NCI-H1092 (cell line): ENCODE measurements at regions not wholly inside any gene's neighbourhood (a gene's known extent, or its start where the extent isn't known, plus 50 kb on each side); places are given as distances from the start of the nearest gene placed in this dataset.

Experiments used
- DNase-seq: peaks from one replicate; lab custom pipeline; 2025; lab: John Stamatoyannopoulos, UW

- no peak for DNase-seq
Observed at GRCh38 chr21:16911166-16911607, 601.7 kb upstream of the CXADR start.

DNA sequence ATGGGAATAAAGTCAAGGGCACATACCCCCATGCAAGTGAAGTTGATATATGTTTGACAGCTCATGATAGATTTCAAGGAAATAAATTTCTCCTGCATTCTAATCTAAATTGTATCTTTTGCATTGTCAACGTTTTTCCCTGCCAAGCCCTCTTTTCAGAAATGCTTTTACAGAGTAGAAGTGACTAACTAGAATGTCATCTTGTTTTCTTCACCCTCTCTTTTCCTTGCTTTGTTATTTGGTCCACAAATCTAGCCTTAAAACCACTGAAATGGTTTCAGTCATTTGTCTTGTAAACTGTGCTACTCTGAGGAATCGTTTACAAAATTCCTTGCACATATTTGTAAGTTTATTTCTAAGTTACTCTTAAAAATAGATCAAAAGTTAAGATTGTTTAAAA lies 600.8 kb upstream of the CXADR start:
- DNase-seq: no peak

DNA sequence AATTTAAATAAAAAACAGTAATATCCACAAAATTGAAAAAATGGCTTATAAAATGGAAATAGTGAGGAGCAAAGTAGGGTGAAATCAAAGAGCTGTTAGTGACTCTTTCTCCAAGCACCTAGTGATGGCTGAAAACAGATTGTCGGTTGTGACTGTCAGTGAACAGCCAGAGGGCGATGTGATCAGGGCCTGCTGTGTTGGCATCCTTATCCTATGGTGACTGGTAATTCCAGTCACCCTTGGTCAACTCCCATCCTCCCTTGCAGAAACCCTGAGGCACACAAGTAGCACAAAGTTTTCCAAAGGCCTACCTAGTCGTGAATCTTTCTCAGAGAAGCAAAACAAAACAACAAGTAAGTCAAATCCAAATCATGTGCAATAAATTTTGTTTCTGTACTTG lies 599.8 kb upstream of the CXADR start:
- no peak for DNase-seq

- no peak for DNase-seq
Observed at GRCh38 chr21:16928439-16928838, 584.4 kb upstream of the CXADR start.

GRCh38 chr21:16932314-16932713 lies 580.5 kb upstream of the CXADR start:
- DNase-seq: no peak

GRCh38 chr21:16942703-16943102 lies 570.1 kb upstream of the CXADR start:
- DNase-seq: no peak

DNA sequence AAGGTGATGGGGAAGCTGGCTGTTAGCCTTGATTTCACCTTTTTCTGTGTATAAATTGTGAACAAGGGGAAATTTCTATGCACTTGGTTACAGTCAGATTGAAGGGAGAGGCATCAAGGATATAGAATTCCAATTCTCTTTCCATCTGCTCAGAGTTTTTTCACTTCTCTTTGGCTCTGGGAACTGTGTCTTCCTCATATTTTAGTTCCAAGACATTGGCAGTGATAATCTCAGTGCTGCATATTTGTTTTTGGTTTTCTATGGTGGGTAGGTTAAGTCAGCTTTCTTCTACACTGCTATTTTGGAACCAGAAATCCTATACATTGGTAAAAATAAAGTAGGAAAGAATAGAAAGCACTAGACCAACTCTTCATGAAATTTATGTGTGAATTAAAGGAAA lies 569.6 kb upstream of the CXADR start:
- DNase-seq: no peak

DNA sequence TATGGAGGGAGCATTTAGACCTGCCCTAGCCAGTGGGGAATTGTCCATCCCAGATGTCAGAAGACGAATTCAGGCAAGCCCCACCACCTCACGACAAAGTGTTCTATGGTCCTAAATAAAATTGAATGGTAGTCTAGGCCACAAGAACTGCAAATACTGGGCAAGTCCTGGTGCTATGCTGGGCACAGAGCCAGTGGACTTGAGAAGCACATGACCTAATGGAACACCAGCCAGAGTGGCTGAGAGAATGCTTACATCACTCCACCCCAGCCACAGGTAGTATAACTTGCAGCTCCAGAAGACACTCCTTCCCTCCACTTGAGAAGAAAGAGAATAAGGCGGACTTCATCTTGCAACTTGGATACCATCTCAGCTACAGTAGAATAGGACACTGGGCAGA lies 567.3 kb upstream of the CXADR start:
- no peak for DNase-seq

DNA sequence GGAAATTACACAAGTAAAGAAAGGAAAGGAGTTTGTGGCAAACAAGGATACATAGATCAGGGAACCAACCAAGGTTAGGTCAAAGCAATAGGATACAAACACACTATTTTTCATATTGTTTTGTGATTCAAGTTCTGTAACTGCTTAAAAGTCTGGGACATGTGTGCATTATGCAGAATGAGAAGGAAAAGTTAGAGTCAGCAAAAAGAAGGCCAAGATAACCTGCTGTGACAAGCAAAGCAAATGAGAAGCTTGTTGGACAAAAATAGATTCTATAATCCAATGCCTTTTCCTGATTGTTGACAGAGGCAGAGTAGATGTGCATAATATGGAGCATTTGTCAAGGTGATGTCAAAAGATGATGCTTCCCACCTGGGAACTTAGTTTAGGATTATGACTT lies 556.0 kb upstream of the CXADR start:
- no peak for DNase-seq

GRCh38 chr21:16965424-16965823 lies 547.4 kb upstream of the CXADR start:
- DNase-seq: no peak

- DNase-seq: no peak
Observed at GRCh38 chr21:16968436-16968835, 544.4 kb upstream of the CXADR start.

DNA sequence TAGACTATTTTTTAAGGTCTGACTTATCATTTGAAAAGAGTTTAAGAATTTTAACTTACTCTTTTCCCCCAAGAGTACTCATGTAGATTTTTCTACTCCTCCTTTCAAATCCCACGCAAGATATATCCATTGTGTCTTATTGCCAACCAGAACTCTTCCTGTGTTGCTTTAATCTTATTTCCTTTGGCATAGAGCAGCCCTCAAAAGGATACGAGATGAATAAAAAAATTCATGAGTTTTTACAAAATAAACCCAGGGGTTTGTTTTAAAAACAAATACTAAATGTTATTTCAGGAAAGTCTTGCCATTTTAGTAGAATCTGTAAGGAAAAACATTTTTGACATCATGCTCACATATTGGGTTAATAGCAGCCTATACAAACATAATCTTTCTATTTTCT lies 543.2 kb upstream of the CXADR start:
- no peak for DNase-seq

- no peak for DNase-seq
Observed at GRCh38 chr21:16974060-16974459, 538.8 kb upstream of the CXADR start.

GRCh38 chr21:16976193-16976592 lies 536.6 kb upstream of the CXADR start:
- DNase-seq: no peak

DNA sequence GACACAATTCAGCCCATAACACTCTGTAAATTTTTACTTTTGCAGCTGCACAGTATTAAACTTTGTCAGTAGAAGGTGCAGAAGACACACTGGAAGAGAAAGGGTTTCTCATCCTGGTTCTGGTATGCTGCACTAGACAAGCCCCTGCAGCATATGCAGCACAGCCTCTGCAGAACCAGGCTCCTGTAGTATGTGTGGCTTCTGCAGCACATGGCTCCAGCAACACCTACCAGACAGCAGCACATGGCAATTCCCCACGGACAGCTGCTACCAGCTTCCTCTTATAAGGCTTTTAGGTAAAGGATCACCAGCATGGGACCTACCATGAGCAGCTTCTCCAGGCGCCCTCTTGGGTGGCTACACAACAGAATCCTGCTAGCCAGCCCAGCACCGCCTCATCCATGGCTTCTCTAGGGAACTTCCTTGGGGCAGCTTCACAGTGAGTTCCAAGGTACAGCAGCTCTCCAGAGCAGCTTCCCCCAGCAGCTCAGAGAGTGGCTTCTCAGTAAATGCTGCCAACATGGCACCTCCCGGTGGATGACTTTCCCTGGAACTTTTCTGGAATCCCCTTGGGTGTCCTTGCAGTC lies 534.4 kb upstream of the CXADR start:
- no peak for DNase-seq

DNA sequence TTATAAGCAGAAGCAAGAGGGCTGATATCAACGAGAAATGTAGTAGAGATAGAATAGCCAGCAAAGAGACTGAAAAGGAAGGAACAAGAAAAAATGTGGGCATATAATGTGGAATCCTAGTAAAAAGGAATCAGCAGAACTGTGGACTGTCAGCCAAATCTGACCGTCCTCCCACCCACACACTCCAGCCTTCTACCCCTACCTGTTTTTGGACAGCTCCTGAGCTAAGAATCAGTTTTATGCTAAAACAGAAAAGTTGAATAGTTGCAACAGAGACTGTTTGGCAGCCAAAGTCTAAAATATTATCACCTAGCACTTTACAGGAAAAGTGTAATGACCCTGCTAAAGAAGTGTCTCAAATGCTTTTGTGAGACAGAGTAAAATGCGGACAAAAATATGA lies 533.3 kb upstream of the CXADR start:
- DNase-seq: no peak

- DNase-seq: no peak
Observed at GRCh38 chr21:16983420-16983819, 529.4 kb upstream of the CXADR start.

DNA sequence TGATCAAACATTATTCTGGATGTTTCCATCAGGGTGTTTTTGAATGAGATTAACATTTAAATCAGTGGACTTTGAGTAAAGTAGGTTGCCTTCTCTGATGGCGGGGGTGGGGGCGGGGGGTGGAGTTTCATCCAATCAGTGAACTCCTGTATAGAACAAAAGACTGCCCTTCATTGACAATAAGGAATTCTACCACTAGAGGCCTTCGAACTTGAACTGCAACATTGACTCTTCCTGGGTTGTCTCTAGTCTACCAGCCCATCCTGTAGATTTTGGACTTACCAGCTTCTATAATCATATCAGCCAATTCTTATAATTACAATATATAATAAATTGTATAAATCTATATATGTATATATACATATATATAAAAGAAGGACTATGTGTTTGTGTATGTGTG lies 520.4 kb upstream of the CXADR start:
- DNase-seq: no peak

GRCh38 chr21:16993416-16994038 lies 519.3 kb upstream of the CXADR start:
- no peak for DNase-seq

DNA sequence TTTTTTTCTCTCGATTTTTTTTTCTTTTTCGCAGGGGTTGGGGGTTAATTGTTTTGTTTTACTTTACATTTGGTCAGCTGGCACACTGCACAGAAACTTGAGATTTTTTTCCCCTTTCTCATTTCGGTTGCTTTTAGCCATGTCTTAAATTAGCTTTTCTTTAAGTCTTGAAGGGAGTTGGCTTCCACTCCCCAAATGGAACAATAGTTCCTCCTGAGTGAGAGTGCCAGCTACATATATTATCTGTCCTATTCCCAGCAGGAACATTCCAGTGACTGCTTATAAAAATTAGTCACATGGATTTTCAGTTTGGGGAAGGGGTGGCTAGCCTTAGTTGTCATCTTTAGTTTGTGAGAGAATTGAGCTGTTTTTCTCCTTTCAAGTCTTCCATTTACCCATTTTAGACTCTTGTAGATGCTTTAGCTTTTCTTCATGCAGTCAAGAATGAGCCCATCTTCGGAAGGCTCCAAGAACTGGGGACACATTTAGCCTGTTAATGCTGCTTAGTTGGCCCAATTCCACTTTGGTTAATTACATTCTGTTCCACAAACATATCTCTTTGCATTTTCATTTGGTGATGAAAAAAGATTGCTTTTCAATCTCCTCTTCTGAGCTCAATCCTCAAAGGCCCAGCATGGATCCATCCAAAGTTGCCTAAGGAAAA lies 510.1 kb upstream of the CXADR start:
- no peak for DNase-seq

DNA sequence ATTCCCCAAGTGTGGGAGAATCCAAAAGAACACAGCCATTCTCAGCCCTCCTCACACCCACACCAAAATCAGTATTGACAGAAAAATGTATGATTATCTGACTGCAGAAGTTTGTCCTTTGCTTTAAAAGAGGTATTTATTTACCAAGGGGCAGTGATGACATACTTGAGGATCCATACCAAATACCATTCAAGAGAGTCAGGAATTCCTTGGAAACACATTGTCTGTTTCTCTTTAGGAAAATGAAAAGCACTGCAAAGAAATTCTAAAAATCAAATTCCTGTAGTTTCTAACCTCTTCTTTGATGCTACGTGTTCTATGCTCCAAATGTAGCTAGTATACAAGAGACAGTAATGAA lies 509.6 kb upstream of the CXADR start:
- DNase-seq: no peak

DNA sequence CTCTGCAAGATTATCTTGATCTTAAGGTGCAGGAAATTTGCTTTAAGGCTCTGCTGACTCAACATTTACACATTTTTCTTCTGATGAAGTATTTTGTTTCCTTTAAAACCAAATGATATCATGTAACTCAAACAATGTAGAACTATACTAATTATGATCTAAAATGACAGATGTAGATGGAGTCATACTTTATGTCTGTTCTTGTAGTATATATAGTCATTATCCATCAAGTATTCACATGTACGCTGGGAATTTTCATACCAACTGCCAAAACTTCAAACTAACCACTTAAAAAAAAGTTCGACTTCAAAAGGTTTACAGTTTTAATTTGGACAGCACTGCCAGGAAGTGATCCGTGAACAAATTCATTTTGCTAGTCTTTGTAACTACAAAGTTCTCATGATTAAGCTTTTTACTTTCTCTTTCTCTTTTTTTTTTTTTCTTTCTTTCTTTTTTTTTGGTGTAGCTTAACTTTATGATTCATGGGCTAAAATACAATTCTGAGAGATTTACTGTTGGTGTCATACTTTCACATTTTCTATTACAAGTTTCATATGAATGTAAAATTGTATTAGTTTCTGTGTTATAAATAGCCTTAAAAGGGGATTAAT lies 509.0 kb upstream of the CXADR start:
- DNase-seq: no peak

- no peak for DNase-seq
Observed at GRCh38 chr21:17032141-17032655, 480.6 kb upstream of the CXADR start.
